GM10266 (cell line): ENCODE measurements at regions not wholly inside any gene's neighbourhood (a gene's known extent, or its start where the extent isn't known, plus 50 kb on each side); places are given as distances from the start of the nearest gene placed in this dataset.

Experiments used
- DNase-seq: peaks from one replicate; pipeline ENCODE4 v3.0.0; 2012; ENCODE audit errors: extremely low spot score
- TF ChIP-seq, protein P1 (sequence below): IDR thresholded peaks from 2 replicates; pipeline ENCODE4 v1.5.1; 2012; ENCODE audit warnings: mild to moderate bottlenecking, low read depth; ENCODE audit not compliant: control insufficient read depth, insufficient read depth; ENCODE audit errors: missing control alignments

DNA sequence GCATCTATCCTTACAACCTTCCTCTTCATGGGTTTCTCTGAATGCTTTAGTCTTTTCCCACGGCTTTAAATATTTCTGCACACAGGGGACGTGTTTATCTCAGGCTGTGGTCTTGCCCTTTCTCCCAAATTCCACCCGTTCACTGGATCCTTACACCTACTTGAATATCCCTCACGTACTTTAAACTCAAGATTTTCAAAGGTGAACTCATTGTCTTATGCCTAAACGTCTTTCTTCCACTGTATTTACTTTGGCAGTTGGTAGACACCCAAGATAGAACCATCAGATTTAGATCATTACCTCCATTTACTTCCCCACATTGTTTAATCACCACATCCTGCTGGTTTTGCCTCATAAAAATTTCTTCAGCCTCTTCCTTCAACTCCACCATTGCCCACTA, 269.2 kb downstream of the CBLL2 start:
- TF ChIP-seq, protein P1, sequence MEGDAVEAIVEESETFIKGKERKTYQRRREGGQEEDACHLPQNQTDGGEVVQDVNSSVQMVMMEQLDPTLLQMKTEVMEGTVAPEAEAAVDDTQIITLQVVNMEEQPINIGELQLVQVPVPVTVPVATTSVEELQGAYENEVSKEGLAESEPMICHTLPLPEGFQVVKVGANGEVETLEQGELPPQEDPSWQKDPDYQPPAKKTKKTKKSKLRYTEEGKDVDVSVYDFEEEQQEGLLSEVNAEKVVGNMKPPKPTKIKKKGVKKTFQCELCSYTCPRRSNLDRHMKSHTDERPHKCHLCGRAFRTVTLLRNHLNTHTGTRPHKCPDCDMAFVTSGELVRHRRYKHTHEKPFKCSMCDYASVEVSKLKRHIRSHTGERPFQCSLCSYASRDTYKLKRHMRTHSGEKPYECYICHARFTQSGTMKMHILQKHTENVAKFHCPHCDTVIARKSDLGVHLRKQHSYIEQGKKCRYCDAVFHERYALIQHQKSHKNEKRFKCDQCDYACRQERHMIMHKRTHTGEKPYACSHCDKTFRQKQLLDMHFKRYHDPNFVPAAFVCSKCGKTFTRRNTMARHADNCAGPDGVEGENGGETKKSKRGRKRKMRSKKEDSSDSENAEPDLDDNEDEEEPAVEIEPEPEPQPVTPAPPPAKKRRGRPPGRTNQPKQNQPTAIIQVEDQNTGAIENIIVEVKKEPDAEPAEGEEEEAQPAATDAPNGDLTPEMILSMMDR = no peak
- DNase-seq = no peak

DNA sequence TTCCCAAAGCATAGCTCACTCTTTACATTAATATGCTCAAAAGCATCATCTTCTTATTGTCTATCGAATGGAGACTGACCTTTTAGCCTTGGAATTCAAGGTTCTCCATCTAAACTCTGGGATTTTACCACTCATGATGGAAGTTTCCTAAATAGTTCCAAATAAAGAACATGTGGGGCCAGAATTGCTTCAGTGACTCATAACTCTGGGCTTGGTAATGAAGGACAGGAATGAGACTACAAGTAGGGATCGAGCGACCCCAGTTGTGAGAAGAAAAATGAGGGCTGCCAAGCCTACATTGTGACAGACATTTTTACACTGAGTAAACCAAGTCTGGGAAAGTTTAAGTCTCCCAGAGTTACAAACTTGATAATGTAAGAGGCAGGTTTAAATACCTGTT, 269.9 kb downstream of the CBLL2 start:
- TF ChIP-seq, protein P1 = no peak
- DNase-seq = no peak

DNA sequence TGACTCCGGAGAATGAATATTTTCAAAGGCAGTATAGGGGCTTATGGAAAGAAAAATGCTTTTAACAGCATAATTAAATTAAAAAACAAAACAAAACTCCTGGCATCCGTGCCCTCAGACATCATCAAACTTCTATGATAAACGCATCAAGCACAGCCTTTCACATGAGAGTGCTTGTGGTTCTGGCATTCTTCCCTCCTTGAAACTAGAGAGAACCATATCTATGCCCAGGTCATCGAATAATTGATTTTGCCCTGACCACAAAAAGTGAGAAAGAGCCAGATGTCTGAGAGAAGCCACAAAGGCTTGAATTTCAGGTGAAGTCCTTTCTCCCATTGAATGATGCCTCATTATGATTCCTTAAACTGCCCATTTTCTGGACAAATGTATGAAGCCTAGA, 286.8 kb downstream of the CBLL2 start:
- no peak for DNase-seq
- TF ChIP-seq, protein P1 = no peak

DNA sequence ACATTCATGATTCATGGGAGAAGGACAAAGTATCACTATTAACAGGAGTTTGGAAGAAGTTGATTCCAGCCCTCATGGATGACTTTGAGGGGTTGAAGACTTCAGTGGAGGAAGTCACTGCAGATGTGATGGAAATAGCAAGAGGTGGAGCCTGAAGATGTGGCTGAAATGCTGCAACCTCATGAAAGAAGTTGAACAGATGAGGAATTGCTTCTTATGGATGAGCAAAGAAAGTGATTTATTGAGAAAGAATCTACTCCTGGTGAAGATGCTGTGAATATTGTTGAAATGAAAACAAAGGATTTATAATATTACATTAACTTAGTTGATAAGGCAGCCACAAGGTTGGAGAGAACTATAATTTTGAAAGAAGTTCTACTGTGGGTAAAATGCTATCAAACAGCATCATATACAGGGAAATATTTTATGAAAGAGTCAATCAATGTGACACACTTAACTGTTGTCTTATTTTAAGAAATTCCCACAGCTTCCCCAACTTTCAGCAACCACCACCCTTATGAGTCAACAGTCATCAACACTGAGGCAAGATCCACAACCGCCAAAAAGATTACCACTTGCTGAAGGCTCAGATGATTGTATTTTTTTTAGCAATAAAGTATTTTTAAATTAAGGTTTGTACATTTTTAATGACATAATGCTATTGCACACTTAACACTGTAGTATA, 302.6 kb downstream of the CBLL2 start:
- DNase-seq = no peak
- TF ChIP-seq, protein P1 = no peak

DNA sequence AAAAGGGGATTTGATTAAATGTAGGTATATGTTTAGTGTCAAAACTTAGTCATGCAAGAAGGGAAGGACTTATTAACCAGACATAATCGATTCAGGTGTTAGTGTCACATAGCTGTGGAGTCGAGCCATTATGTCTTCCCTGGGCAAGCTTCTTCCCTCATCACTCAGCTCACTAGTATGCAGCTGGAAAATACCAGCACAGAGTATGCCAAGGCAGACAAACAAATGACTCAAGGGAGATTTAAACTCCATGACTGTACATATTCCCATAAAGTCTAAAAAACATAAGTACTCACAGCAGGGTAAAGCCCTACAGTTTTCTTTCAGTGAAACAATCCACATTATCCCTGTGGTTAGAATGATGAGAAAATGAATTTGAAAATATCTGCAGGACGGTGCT, 304.5 kb downstream of the CBLL2 start:
- DNase-seq = no peak
- TF ChIP-seq, protein P1 = no peak

DNA sequence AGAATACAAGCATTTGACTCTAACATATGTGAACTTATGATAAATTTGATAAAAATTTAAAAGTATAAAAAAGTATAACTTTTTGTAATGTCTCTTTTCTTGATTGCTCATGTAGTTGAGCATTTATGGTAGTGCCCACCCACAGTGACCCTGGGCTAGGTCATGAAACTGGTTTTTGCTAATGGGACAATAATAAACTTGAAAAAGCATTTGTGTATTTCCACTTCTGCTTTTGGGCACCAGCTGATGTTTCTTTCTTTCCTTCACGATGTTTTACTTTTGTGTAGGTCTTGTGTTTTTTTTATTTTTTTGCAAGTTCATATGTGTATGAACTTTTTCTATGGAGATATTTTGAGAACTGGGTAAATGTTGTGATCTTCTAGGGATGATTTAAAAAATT, 313.1 kb downstream of the CBLL2 start:
- DNase-seq = no peak
- TF ChIP-seq, protein P1 = no peak

DNA sequence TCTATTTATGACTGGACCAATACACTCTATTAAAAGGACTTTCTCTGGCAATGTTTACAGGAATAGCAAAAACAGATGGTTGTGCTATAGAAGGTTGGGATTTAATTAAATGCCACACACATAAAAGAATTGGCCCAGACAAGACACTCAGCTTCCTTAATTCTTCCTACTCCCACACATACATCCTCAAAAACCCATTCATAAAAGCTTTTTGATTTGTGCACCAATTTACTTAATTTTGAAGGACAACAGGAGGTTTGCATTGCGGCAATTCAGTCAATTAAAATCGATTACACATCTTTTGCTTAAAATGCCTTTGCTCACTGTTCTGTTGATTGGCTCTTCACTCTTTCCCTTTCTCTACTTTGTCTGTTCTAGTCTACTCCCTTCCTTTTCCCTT, 317.1 kb downstream of the CBLL2 start:
- TF ChIP-seq, protein P1 = no peak
- no peak for DNase-seq
